Activated B cell treated with CpG ODN at 0.5 μM for 24 hours (primary cell): ENCODE measurements at regions not wholly inside any gene's neighbourhood (a gene's known extent, or its start where the extent isn't known, plus 50 kb on each side); places are given as distances from the start of the nearest gene placed in this dataset.

Experiments
- ATAC-seq: fragments of 200-7000 bp; cut with Tn5 transposase; one replicate; pipeline ENCODE4 v1.10.0; 2021; ENCODE audit warnings: low read depth, mild to moderate bottlenecking, moderate library complexity
- CTCF ChIA-PET: fragments of 350-600 bp; sonication (Branson Sonifier 250); formaldehyde crosslinking; loops from one replicate; lab custom pipeline; 2021; ENCODE audit warnings: antibody characterized with exemption; lab: Charles Lee
- POLR2A ChIA-PET: fragments of 350-600 bp; sonication (Branson Sonifier 250); formaldehyde crosslinking; loops from one replicate; lab custom pipeline; 2021; ENCODE audit warnings: antibody characterized with exemption; lab: Charles Lee
- DNase-seq: peaks from one replicate; pipeline ENCODE4 v3.0.0; 2022
- H3K27ac Mint-ChIP-seq: one replicate; pipeline ENCODE4 v1.8.0; 2020; ENCODE audit warnings: mixed read lengths
- H3K27me3 Mint-ChIP-seq: one replicate; pipeline ENCODE4 v1.8.0; 2021; ENCODE audit warnings: mixed read lengths
- H3K36me3 Mint-ChIP-seq: one replicate; pipeline ENCODE4 v1.8.0; 2021; ENCODE audit warnings: low read depth, mixed read lengths
- H3K4me1 Mint-ChIP-seq: one replicate; pipeline ENCODE4 v1.8.0; 2021; ENCODE audit warnings: mixed read lengths
- H3K4me3 Mint-ChIP-seq: one replicate; pipeline ENCODE4 v1.8.0; 2020; ENCODE audit warnings: mild to moderate bottlenecking, mixed read lengths
- H3K9me3 Mint-ChIP-seq: one replicate; pipeline ENCODE4 v1.8.0; 2020; ENCODE audit warnings: mixed read lengths
- CTCF ChIP-seq: fragments of 200-600 bp; IDR thresholded peaks from one replicate; pipeline ENCODE4 v1.8.0; 2022; ENCODE audit warnings: antibody characterized with exemption, mild to moderate bottlenecking
- intact Hi-C: fragments of 100-400 bp; cut with micrococcal nuclease; formaldehyde crosslinking; loops from one replicate; pipeline ENCODE4 v1.15.1; 2024

GRCh38 chr4:188714501-188714900, 575.3 kb downstream of the TRIML1 start:
- H3K36me3 Mint-ChIP-seq = no peaks in the 10 kb centered on the region
- no peak overlapping the region for H3K27ac Mint-ChIP-seq

DNA sequence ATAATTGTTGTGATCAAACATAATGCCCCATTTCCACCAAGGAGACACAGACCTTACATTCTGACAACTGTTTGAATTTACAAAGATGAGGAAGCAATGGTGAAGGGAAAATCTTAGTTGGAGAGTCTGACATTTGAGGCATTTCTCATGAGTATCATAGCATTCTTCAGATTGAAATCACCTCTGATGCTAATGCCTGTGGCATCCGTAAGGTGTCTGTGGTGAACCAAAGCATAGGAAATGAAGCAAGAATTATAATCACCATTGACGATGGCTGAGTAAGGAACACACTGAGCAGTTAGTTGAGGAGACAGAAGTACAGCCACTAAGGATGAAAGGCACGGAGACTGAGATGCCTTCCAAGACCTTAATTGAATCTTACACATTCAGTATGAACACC, 575.7 kb downstream of the TRIML1 start:
- Mint-ChIP-seq H3K9me3 (peaks cover 10% of the 10 kb centered on the region), H3K4me1 (no peaks in the 10 kb centered on the region), H3K4me3 (no peak overlapping the region), H3K36me3 (no peaks in the 10 kb centered on the region), H3K27me3 (no peaks in the 10 kb centered on the region), H3K27ac (no peak overlapping the region)
- no peak for DNase-seq
- POLR2A ChIA-PET = no interaction called here
- CTCF ChIA-PET = no interaction called here
- intact Hi-C loops = no loop called here
- ATAC-seq = no peak
- no peak for TF ChIP-seq CTCF

More at GRCh38 chr4:188714501-188714900, 575.3 kb downstream of the TRIML1 start:
- DNase-seq = no peak
- Mint-ChIP-seq H3K9me3 (peaks cover 13% of the 10 kb centered on the region), H3K4me3 (no peak overlapping the region), H3K27me3 (no peaks in the 10 kb centered on the region), H3K4me1 (no peaks in the 10 kb centered on the region)
- intact Hi-C loops = no loop called here
- ChIA-PET POLR2A (no interaction called here), CTCF (no interaction called here)
- no peak for TF ChIP-seq CTCF
- no peak for ATAC-seq

- DNase-seq (no peak), ATAC-seq (no peak)
- Mint-ChIP-seq H3K36me3 (no peaks in the 10 kb centered on the region), H3K4me3 (no peak overlapping the region), H3K9me3 (peaks cover 19% of the 10 kb centered on the region), H3K27me3 (no peaks in the 10 kb centered on the region), H3K27ac (no peak overlapping the region), H3K4me1 (no peaks in the 10 kb centered on the region)
- no peak for TF ChIP-seq CTCF
- ChIA-PET CTCF (no interaction called here), POLR2A (no interaction called here)
- intact Hi-C loops = no loop called here
Observed at GRCh38 chr4:188717661-188718060, 578.4 kb downstream of the TRIML1 start.

DNA sequence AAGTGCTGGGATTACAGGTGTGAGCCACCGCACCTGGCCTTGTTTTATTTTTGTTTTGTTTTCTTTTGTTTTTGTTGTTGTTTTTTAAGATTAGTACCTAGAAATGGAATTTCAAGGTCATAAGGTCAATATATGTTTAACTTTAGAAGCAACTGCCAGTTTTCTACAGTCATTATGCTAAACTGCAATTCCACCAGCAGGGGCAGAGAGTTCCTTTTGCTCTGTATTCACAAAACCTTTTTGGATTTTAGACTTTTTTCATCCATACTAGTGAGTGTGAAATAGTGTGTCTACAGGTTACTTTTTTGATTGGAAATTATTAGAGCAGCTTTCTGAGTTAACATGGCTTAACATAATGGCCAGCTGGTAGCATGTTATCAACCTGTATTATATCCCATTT, 580.6 kb downstream of the TRIML1 start:
- ChIA-PET CTCF (no interaction called here), POLR2A (no interaction called here)
- Mint-ChIP-seq H3K4me1 (no peaks in the 10 kb centered on the region), H3K4me3 (no peak overlapping the region), H3K36me3 (no peaks in the 10 kb centered on the region), H3K27me3 (no peaks in the 10 kb centered on the region), H3K9me3 (peaks cover 12% of the 10 kb centered on the region), H3K27ac (no peak overlapping the region)
- intact Hi-C loops = no loop called here
- ATAC-seq (no peak), DNase-seq (no peak)
- TF ChIP-seq CTCF = no peak

DNA sequence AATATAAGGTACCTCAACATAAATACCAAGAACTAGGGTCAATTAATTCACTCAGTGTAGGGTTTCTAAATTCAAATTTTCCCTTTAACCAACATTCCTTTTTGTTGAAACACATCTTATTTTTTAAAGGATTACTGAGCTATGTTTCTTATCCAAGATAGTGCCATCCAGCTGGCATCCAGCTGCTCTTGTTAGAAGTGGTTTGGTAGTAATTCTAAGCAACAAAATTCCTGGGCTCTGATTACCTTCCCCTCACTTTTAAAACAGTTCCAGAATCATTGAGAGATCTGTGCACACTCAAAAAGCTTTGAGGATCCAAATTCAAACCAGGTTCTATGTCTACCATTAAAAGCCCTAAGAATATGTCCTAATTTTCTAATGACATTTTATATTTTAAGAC, 583.7 kb downstream of the TRIML1 start:
- Mint-ChIP-seq H3K36me3 (no peaks in the 10 kb centered on the region), H3K4me3 (no peak overlapping the region), H3K9me3 (peaks cover 12% of the 10 kb centered on the region), H3K27me3 (no peaks in the 10 kb centered on the region), H3K27ac (no peak overlapping the region), H3K4me1 (no peaks in the 10 kb centered on the region)
- TF ChIP-seq CTCF = no peak
- intact Hi-C loops = no loop called here
- ChIA-PET POLR2A (no interaction called here), CTCF (no interaction called here)
- ATAC-seq (no peak), DNase-seq (no peak)
